K562 (cell line): ENCODE measurements at regions not wholly inside any gene's neighbourhood (a gene's known extent, or its start where the extent isn't known, plus 50 kb on each side); places are given as distances from the start of the nearest gene placed in this dataset.

Experiments used
- DNMT1 ChIP-seq: fragments of 450-650 bp; IDR thresholded peaks from 2 replicates; pipeline ENCODE4 v1.6.1; 2016; ENCODE audit warnings: antibody characterized with exemption, mild to moderate bottlenecking
- MGA ChIP-seq: fragments of 450-650 bp; IDR thresholded peaks from 2 replicates; pipeline ENCODE4 v1.6.1; 2016; ENCODE audit warnings: mild to moderate bottlenecking, moderate library complexity
- PTTG1 ChIP-seq: fragments of 450-650 bp; IDR thresholded peaks from 2 replicates; pipeline ENCODE4 v1.6.1; 2016; ENCODE audit warnings: low read depth, mild to moderate bottlenecking, missing genetic modification characterization, missing compliant biosample characterization
- TARDBP ChIP-seq: fragments of 450-650 bp; IDR thresholded peaks from 2 replicates; pipeline ENCODE4 v1.6.1; 2016
- TBL1XR1 ChIP-seq, 2 experiments: IDR thresholded peaks; 2 replicates each; pipeline ENCODE4 v1.6.1; 2012; ENCODE audit warnings: improper control_type of control experiment in 2 of 2, low read length in 2 of 2, mild to moderate bottlenecking in 1 of 2

DNA sequence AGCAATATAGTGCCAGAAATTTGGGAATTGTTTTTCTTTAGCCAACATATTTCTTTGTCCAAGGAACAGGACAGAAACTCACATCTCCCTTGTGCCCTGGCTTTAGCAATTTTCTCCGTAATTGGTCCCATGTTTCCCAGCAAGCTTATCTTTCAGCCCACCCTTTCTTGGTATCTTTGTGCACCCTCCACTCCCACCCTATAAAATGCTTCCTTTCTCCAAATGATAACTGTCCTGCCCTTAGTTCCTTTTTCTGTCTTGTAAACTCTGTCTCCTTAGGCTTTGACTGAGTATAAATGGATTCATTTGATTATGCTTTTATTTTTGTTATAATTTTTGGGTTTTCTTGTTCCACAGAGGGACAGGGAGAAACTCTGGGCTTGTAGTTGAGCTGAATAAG is 442.8 kb downstream of the ATP23 start (continued):
- TF ChIP-seq MGA (no peak), DNMT1 (no peak), PTTG1 (tag) (no peak), TARDBP (no peak), TBL1XR1 (IDR thresholded peaks at IDR 0.05; ENCODE audit: low read length in 2 of 2) (no peak)
